Smooth muscle cell (in vitro differentiated cells): ENCODE measurements at regions not wholly inside any gene's neighbourhood (a gene's known extent, or its start where the extent isn't known, plus 50 kb on each side); places are given as distances from the start of the nearest gene placed in this dataset.

Experiments used
- DNase-seq: peaks from one replicate; lab custom pipeline; 2025; ENCODE audit not compliant: unreplicated experiment; lab: John Stamatoyannopoulos, UW
- H2AFZ ChIP-seq: fragments of 200-600 bp; sonication (generic); 2 replicates; pipeline ENCODE4 v1.6.0; 2016; ENCODE audit warnings: antibody characterized with exemption, low read depth, mild to moderate bottlenecking
- H3F3A ChIP-seq: fragments of 200-600 bp; sonication (generic); 2 replicates; pipeline ENCODE4 v1.6.0; 2017; ENCODE audit warnings: antibody characterized with exemption, low read depth
- H3K27ac ChIP-seq: fragments of 200-600 bp; sonication (generic); 2 replicates; pipeline ENCODE4 v1.5.1; 2016; ENCODE audit warnings: low read depth, mild to moderate bottlenecking
- H3K27me3 ChIP-seq: fragments of 200-600 bp; sonication (generic); 2 replicates; pipeline ENCODE4 v1.6.1; 2016; ENCODE audit warnings: low read depth, mild to moderate bottlenecking
- H3K36me3 ChIP-seq: fragments of 200-600 bp; sonication (generic); 2 replicates; pipeline ENCODE4 v1.5.1; 2016; ENCODE audit warnings: low read depth
- H3K4me1 ChIP-seq: fragments of 200-600 bp; sonication (generic); 2 replicates; pipeline ENCODE4 v1.5.1; 2016; ENCODE audit warnings: low read depth
- H3K4me2 ChIP-seq: fragments of 200-600 bp; sonication (generic); 2 replicates; pipeline ENCODE4 v1.6.0; 2016; ENCODE audit warnings: mild to moderate bottlenecking
- H3K4me3 ChIP-seq: fragments of 200-600 bp; sonication (generic); 2 replicates; pipeline ENCODE4 v1.5.1; 2016; ENCODE audit warnings: mild to moderate bottlenecking
- H3K79me2 ChIP-seq: fragments of 200-600 bp; sonication (generic); 2 replicates; pipeline ENCODE4 v1.6.0; 2016; ENCODE audit warnings: low read depth, mild to moderate bottlenecking
- H3K9ac ChIP-seq: fragments of 200-600 bp; sonication (generic); 2 replicates; pipeline ENCODE4 v1.6.0; 2016; ENCODE audit warnings: low read depth
- H3K9me3 ChIP-seq: fragments of 200-600 bp; sonication (generic); replicated peaks from 2 replicates; pipeline ENCODE4 v1.5.1; 2016; ENCODE audit warnings: low read depth
- H4K20me1 ChIP-seq: fragments of 200-600 bp; sonication (generic); 2 replicates; pipeline ENCODE4 v1.6.0; 2016; ENCODE audit warnings: low read depth
- WGBS: methylation state at CpG from one replicate; pipeline ENCODE4 v1.1.7; 2016; ENCODE audit warnings: low lambda C conversion rate; 5-methylcytosine and 5-hydroxymethylcytosine counted together
- TF ChIP-seq, protein P1 (sequence below): fragments of 200-600 bp; sonication (generic); IDR thresholded peaks from 2 replicates; pipeline ENCODE4 v1.5.1; 2017; ENCODE audit warnings: borderline replicate concordance, mild to moderate bottlenecking, antibody characterized with exemption; ENCODE audit not compliant: insufficient read depth, poor library complexity, severe bottlenecking

DNA sequence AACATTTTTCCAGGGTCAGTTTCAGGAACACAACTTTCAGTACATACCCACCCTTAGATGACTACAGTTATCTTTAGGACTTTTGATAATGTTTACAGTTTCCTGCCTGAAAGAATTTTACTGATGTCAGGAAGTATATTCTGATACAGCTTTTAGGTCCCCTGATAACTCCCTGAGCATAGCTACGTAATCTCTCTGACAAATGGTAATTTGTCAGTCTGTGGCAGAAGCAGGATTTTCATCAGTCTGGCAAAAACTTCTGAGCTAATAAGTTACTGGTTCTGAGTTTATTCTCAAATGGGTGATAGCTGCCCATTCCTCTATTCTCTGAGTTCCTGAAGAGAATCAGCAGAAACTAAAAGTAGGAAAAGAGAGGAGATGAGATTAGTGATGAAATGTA lies 270.1 kb upstream of the MTPN start:
- Histone ChIP-seq H2AFZ (no peak overlapping the region), H3K4me2 (no peak overlapping the region), H3K36me3 (no peaks in the 10 kb centered on the region), H3K9ac (no peak overlapping the region), H3K4me3 (no peak overlapping the region), H3K9me3 (no peaks in the 10 kb centered on the region), H3K79me2 (no peaks in the 10 kb centered on the region), H4K20me1 (no peaks in the 10 kb centered on the region), H3K4me1 (no peaks in the 10 kb centered on the region), H3K27ac (no peak overlapping the region), H3F3A (no peaks in the 10 kb centered on the region), H3K27me3 (no peaks in the 10 kb centered on the region)
- TF ChIP-seq, protein P1, sequence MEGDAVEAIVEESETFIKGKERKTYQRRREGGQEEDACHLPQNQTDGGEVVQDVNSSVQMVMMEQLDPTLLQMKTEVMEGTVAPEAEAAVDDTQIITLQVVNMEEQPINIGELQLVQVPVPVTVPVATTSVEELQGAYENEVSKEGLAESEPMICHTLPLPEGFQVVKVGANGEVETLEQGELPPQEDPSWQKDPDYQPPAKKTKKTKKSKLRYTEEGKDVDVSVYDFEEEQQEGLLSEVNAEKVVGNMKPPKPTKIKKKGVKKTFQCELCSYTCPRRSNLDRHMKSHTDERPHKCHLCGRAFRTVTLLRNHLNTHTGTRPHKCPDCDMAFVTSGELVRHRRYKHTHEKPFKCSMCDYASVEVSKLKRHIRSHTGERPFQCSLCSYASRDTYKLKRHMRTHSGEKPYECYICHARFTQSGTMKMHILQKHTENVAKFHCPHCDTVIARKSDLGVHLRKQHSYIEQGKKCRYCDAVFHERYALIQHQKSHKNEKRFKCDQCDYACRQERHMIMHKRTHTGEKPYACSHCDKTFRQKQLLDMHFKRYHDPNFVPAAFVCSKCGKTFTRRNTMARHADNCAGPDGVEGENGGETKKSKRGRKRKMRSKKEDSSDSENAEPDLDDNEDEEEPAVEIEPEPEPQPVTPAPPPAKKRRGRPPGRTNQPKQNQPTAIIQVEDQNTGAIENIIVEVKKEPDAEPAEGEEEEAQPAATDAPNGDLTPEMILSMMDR, result no peak
- DNase-seq, result no peak
- 16% methylated on average over 1 of the region's 1 CpG for WGBS

DNA sequence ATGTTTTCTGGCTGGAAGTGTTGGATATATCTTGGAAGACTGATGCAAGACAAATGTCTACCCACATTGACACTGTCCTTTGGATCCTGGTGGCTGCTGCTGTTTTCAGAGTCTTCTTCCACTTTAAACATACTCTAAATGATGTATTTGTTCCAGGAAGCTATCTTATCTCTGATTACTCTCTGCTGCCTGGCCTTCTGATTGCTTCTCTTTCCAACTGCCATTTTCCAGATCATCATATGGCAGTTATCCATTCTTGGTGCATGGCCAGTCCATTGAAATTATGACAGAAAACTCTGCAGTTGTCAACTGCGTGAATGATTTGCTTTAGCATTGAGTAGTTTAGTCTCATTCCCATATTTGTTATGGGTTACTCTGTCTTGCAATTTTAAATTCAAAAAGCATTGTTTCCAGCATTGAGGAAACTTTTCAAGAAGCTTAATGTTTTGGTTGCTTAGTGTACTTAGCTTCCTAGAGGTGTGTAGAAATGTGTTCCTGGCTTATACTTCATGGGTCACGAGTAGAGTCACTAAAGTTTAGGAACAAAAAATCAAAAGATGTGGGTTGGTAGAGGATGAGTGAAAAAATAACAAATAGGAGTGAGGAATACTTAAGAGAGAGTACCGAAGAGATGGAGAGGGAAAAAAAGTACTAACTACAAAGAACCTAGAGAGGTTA lies 268.3 kb upstream of the MTPN start:
- WGBS, result 89% methylated on average over 3 of the region's 3 CpGs
- Histone ChIP-seq H3K27ac (no peak overlapping the region), H3K27me3 (no peaks in the 10 kb centered on the region), H3K4me2 (no peak overlapping the region), H3K4me3 (no peak overlapping the region), H3F3A (no peaks in the 10 kb centered on the region), H4K20me1 (no peaks in the 10 kb centered on the region), H3K4me1 (no peaks in the 10 kb centered on the region), H2AFZ (no peak overlapping the region), H3K36me3 (no peaks in the 10 kb centered on the region), H3K9ac (no peak overlapping the region), H3K9me3 (no peaks in the 10 kb centered on the region), H3K79me2 (no peaks in the 10 kb centered on the region)
- TF ChIP-seq, protein P1, result no peak
- no peak for DNase-seq

DNA sequence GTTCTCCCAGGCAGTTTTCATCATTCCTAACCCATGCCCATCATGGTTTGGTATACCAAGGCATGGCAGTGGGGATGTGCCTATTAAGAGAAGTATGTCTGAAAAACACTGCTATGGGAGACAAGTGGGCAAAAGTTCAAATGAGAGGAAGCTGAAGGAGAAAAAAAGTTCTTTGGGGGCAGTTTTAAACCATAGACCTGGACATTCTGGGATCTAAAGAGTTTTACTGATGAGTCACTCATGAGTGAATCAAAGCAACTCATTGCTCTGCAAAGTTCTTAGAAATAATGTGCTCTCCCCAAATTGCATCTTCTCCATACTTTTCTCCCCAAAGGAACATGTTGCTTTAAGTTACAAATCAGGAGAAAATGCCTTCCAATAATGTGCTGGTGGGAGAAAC lies 256.9 kb upstream of the MTPN start:
- DNase-seq, result no peak
- H3K4me2 ChIP-seq, result no peak overlapping the region
- H2AFZ ChIP-seq, result no peak overlapping the region
- TF ChIP-seq, protein P1, result no peak
- no peak overlapping the region for H3K4me3 ChIP-seq
- no peaks in the 10 kb centered on the region for H3K79me2 ChIP-seq
- no peaks in the 10 kb centered on the region for H3K27me3 ChIP-seq
- H4K20me1 ChIP-seq, result no peaks in the 10 kb centered on the region
- no peak overlapping the region for H3K9ac ChIP-seq
- H3K27ac ChIP-seq, result no peak overlapping the region
- peaks cover 2% of the 10 kb centered on the region for H3K9me3 ChIP-seq
- no peaks in the 10 kb centered on the region for H3K4me1 ChIP-seq
- H3F3A ChIP-seq, result no peaks in the 10 kb centered on the region
- no peaks in the 10 kb centered on the region for H3K36me3 ChIP-seq

DNA sequence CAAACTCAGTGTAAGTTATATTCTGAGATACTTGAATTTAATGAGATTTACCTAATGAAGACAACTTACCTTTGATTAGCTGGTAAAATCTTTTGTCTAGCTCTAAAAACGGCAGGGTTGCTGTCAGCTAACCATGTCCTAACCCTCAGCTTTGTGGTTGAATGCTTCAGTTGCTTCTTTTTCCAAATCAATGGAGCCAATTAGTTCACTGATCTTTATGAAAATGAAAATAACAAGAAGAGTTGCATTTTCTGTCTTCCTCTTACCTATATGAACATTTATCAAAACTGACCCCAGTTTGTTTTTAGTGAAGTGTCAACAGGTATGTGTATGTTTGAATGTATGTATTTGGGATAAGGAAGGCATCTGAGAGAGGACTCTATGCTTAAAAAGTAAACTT lies 253.1 kb upstream of the MTPN start:
- Histone ChIP-seq H3K9ac (no peak overlapping the region), H3K79me2 (no peaks in the 10 kb centered on the region), H3K27me3 (no peaks in the 10 kb centered on the region), H4K20me1 (no peaks in the 10 kb centered on the region), H3K9me3 (peaks cover 2% of the 10 kb centered on the region), H3K36me3 (no peaks in the 10 kb centered on the region), H3K4me3 (no peak overlapping the region), H2AFZ (no peak overlapping the region), H3K4me2 (no peak overlapping the region), H3K4me1 (no peaks in the 10 kb centered on the region), H3F3A (no peaks in the 10 kb centered on the region), H3K27ac (no peak overlapping the region)
- DNase-seq, result no peak
- WGBS, result 82% methylated on average over 1 of the region's 1 CpG
- TF ChIP-seq, protein P1, result no peak
